ENCODE measurements at regions not wholly inside any gene's neighbourhood (a gene's known extent, or its start where the extent isn't known, plus 50 kb on each side); places are given as distances from the start of the nearest gene placed in this dataset.

DNA sequence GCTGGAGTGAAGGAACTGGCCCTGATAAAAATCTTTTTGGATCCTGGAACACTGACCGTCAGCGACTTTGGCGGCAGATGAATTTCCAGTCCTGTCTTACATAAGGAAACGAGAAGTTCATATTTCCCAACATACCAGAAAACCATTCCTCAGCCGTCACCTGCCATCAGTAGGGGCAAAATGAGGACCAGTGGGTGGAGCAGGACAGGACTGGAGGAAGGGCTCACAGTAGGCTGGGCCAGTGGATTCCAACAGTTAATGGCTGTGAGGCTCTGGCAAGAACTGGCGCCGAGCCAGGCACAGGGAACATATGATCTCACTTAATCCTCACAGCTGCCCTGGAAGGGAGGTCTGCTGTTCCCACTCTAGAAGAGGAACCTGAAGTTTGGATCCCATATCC is 67.2 kb upstream of the FAM181A start:
- TF ChIP-seq, protein P1, sequence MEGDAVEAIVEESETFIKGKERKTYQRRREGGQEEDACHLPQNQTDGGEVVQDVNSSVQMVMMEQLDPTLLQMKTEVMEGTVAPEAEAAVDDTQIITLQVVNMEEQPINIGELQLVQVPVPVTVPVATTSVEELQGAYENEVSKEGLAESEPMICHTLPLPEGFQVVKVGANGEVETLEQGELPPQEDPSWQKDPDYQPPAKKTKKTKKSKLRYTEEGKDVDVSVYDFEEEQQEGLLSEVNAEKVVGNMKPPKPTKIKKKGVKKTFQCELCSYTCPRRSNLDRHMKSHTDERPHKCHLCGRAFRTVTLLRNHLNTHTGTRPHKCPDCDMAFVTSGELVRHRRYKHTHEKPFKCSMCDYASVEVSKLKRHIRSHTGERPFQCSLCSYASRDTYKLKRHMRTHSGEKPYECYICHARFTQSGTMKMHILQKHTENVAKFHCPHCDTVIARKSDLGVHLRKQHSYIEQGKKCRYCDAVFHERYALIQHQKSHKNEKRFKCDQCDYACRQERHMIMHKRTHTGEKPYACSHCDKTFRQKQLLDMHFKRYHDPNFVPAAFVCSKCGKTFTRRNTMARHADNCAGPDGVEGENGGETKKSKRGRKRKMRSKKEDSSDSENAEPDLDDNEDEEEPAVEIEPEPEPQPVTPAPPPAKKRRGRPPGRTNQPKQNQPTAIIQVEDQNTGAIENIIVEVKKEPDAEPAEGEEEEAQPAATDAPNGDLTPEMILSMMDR (IDR thresholded peaks at IDR 0.05), result no peak
- no peak for TF ChIP-seq POLR2A (IDR thresholded peaks at IDR 0.05)
